Activated effector memory CD4-positive, alpha-beta T cell treated with Interleukin-2 at 50 U/mL for 16 hours (primary cell): ENCODE measurements at regions not wholly inside any gene's neighbourhood (a gene's known extent, or its start where the extent isn't known, plus 50 kb on each side); places are given as distances from the start of the nearest gene placed in this dataset.

ENCODE experiments used
- DNase-seq: peaks from one replicate; pipeline ENCODE4 v3.0.0-alpha.2; 2020

GRCh38 chr22:26975865-26976264 lies 318.5 kb downstream of the MIAT start:
- no peak for DNase-seq

DNA sequence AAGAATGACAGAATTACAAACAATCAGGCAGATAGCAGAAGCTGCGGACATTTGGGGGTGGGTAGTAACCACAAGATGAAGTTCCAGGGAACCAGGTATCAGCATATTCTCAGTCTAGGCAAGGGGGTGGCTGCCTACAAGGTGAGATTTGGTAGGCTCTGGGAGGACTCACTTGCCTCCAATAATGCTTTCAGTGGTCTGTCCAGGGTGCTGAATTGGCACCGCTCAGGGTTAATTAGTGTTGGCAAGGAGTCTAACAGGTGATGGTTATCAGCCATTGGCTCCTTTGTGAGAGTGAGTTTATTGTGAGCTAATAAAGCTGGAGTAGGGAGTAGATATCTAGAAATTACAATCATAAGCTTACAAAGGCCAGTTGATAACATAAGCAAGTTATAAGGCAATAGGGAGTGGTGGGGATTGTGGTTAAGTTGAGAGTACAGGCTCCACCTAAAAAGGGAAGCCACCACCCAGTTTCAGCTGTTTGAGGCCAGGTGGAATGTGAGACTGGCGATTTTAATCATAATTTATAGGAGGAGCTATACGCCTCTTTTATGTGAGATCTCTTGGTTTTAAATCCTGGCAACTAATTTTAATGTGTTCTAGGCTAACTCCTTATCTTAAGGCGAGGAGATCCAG lies 320.5 kb downstream of the MIAT start:
- DNase-seq: no peak

DNA sequence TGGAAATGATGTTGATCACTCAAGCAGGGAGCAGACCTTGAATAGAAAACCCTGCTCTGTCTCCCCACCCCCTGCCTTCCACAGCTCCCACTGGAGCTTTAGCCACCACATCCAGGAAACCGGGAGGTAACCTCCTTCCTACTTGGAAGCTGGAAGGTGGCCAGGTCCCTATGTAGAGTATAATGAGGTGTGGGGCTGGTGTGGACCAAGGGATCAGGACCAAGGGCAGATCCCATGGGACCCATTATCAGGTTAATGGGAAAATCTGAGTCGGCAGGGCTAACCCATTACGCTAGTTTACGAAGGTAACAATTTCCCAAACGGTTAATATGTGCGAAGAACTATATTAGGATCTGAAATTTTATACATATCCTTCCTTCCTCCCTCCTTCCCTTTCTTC lies 321.9 kb downstream of the MIAT start:
- no peak for DNase-seq

- DNase-seq: no peak
These were observed 323.7 kb downstream of the MIAT start for GRCh38 chr22:26981111-26981510.

DNA sequence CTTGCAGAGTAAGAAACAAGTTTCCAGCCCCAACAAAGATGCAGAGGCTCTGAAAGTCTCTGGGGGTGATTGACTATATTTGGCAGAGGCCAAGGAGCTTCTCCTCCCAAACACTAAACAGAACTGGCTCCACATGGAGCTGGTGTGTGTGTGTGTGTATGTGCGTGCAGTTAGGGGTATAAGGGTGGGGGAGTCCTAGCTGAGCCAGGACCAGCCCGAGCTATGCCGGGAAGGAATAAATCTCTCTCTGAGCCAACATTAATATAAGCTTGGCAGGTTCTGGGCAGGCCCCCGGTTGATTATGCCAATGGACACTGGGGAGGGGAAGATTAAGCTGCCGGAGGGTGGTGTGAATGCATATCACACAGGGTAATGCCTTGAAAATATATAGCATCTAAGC lies 324.2 kb downstream of the MIAT start:
- no peak for DNase-seq

GRCh38 chr22:26983311-26983710 lies 325.9 kb downstream of the MIAT start:
- DNase-seq: no peak

DNA sequence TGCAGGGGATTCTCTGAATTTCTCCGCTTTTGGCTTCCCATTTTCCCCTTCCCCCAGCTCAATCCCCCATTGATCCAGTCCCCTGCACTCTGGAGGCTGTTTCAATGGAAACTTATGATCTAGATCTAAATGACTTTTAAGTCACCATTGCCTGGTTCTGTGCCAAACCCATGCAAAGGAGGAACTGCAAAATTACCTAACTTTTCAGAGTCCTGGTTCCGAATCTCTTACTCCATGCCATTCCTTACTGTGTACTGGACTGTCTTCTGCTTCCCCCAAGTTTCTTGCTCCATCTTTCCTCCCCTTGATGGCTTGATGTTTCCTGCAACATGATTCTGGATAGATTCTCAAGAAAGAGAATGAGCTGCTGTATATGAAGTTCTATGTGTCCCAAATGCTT lies 327.8 kb downstream of the MIAT start:
- DNase-seq: no peak

DNA sequence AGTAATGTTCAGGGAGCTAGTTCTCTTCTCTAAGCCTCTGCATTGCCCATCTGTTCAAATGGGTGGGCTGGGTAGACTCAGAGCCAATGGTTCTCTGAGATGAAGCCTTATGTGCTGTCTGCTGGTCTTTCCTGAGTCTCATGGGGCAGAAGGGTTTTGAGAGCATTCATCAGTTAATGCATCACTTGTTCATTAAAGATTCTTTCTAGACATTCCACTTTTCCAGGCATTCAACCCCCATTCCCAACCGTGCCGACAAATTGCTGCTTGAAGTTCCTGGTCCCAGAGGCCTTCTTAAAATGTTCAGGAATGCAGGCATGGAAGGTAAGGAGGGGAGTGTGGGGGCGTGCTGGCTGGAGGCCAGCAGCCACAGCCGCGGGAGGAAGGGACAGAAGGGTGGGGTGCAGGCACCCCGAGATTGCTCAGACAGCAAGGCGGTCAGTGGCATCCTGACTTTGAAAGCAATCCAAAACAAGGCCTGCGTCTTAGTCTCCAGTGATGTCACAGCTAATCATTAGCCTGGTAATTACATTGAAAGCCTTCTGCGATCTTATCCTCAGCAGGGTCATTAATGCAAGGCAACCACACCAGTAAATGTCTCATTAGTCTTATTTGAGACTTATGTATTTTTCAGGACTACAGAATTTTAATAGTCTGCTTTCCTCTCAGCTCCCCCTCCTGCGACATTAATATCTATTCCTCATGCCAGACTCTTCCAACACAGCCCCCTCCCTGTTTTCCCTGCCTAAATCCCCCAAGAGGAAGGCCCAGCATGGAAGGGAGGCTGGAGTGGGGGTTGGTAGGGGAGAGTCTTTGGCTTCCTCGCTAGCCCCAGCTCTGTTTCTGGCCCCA lies 328.8 kb downstream of the MIAT start:
- DNase-seq: no peak

DNA sequence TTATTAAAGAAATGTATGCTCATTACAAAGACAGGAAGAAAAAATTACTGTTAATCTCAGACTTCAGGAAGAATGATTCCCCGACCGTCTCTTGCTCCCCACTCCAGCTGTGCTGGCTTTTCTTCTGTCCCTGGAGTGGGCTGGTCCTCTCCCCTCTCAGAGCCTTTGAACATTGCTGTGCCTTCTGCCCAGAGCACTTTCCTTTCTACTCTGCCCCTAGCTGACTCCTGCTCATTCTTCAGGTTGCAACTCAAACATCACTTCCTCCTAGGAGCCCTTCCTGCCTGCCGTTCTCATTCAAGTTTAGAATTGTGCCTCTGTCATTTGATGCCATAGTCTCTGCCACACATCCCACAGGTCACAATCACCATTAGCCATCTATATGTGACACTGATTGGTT lies 329.5 kb downstream of the MIAT start:
- no peak for DNase-seq

DNA sequence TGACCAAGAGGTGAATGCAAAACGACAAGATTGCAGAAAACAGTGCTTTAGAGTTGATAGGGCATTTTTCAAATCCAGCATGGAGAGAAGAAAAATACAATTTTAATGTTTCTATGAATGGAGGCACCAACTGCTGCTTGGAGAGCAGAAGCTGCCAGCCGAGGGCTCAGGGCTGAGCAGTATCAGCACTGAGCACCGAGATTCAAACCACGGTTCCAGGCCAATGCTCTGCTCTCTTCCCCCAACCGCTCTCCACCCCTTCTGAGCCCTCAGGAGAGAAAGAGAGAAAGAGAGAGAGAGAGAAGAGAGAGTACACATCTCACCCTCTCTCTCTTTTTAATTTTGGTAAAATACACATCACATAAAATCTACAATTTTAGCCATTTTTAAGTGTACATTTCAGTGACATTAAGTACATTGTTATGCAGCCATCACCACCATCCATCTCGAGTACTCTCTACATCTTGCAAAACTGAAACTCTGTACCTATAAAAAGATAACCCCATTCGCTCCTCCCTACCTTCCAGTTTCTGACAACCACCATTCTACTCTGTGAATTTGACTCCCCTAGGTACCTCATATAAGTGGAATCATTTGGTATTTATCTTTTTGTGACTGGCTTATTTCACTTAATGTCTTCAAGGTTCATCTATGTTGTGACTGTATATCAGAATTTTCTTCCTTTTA lies 333.3 kb downstream of the MIAT start:
- no peak for DNase-seq

DNA sequence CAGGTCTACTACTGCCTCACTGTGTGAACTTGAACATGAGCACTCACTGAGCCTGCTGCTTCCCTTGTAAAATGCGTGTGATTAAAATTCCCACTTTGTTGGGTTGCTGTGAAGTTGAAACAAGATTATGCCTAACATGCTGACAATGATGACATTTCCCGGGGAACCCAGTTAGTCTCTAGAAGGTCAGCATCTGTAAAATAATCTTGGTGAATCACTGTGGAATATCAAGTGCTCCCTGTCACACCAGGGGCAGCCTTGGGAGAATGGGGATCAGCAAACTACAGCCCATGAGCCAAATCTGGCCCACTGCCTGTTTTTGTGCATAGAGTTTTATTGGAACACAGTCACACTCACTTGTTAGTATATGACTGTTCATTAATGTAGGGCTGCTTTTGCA lies 335.2 kb downstream of the MIAT start:
- DNase-seq: no peak

DNA sequence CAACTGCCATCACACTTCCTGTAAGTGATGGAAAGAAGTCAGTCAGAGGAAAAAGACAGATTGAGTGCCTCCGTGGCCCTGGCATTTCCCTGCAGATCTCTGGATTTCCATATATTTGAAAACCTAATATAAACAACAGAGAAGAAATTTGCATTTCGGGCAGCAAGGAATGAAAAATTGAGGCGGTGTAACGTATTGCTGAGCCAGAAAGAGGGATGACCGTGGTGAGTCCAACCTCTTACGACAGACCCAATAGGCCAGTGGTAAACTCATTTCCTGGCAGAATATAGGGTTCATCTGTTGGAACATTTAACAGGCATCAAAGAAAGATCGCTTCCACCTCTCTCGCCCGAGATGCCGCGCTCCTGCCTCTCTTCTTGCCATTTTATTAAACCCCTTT lies 336.5 kb downstream of the MIAT start:
- DNase-seq: no peak

GRCh38 chr22:26994801-26995200 lies 337.4 kb downstream of the MIAT start:
- no peak for DNase-seq

GRCh38 chr22:26995235-26995634 lies 337.8 kb downstream of the MIAT start:
- DNase-seq: no peak

GRCh38 chr22:26996154-26996553 lies 338.8 kb downstream of the MIAT start:
- DNase-seq: no peak

GRCh38 chr22:26998129-26998528 lies 340.7 kb downstream of the MIAT start:
- no peak for DNase-seq

- no peak for DNase-seq
These were observed 341.3 kb downstream of the MIAT start for GRCh38 chr22:26998716-26999115.

- no peak for DNase-seq
These were observed 345.9 kb downstream of the MIAT start for GRCh38 chr22:27003297-27003696.

GRCh38 chr22:27004434-27004833 lies 347.0 kb downstream of the MIAT start:
- no peak for DNase-seq

DNA sequence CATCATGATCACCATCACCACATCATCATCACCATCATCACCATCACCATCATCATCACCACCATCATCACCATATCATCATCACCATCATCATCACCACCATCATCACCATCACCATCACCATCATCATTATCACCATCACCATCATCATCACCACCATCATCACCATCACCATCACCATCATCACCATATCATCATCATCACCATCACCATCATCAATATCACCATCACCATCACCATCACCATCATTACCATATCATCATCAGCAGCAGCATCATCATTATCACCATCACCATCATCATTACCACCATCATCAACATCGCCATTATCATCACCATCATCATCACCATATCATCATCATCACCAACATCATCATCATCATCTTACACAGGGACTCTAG lies 351.1 kb downstream of the MIAT start:
- DNase-seq: no peak

GRCh38 chr22:27011133-27011532 lies 353.7 kb downstream of the MIAT start:
- DNase-seq: no peak

- DNase-seq: no peak
These were observed 354.3 kb downstream of the MIAT start for GRCh38 chr22:27011717-27012116.

- DNase-seq: no peak
These were observed 362.4 kb downstream of the MIAT start for GRCh38 chr22:27019827-27020226.

GRCh38 chr22:27022274-27022895 lies 365.0 kb downstream of the MIAT start:
- DNase-seq: no peak
